GM06990 (cell line): ENCODE measurements at regions not wholly inside any gene's neighbourhood (a gene's known extent, or its start where the extent isn't known, plus 50 kb on each side); places are given as distances from the start of the nearest gene placed in this dataset.
A peak's percentile ranks its signal among the peaks of the same experiment; 100 is the strongest.

Experiments
- DNase-seq: peaks from one replicate; pipeline ENCODE4 v3.0.0-alpha.2; 2011; ENCODE audit not compliant: insufficient read length; ENCODE audit errors: extremely low read depth
- H3K27me3 ChIP-seq: replicated peaks from 2 replicates; pipeline ENCODE4 v1.6.0; 2011; ENCODE audit warnings: low read length; ENCODE audit not compliant: control insufficient read depth, insufficient read depth
- H3K36me3 ChIP-seq: 2 replicates; pipeline ENCODE4 v1.5.1; 2011; ENCODE audit warnings: low read length; ENCODE audit not compliant: control insufficient read depth, insufficient read depth
- H3K4me3 ChIP-seq: replicated peaks from 2 replicates; pipeline ENCODE4 v1.5.1; 2011; ENCODE audit warnings: low read depth, mild to moderate bottlenecking, control low read depth, low read length
- CTCF ChIP-seq: IDR thresholded peaks from 2 replicates; pipeline ENCODE4 v1.5.1; 2011; ENCODE audit warnings: low read length, control low read depth, mild to moderate bottlenecking, inconsistent platforms; ENCODE audit not compliant: insufficient read depth, poor library complexity, severe bottlenecking

DNA sequence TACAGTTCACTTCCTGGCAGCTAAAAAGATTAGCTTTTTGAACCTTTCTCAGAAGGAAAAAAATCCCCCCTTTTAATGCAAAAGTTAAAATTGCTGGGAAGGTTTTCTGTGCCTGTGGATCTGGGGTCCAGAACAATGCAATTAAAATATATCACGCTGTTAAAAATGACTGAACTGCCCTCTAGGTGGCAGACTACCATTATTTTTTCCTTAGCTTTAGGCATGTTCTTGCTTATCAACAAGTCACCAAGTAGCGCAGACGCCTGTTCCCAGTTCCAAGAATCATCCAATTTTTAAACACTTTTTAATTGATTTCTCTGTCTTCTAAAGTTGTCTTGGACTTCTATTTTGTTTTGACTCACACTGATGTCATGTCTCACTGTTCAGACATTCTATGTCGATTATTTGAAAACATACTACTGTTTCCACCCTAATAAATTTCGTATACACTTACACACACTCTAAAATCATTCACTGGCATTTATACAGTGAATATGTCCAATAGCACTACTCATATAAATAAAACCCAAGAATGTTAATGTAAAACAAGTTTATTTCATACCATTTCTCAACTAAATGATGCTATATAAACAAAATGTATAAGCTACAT lies 661.6 kb downstream of the RAPGEF2 start:
- peak; percentile 51 for TF ChIP-seq CTCF
- DNase-seq, result peak; percentile 3
- H3K4me3 ChIP-seq, result no peak overlapping the region
- H3K36me3 ChIP-seq, result no peaks in the 10 kb centered on the region
- no peaks in the 10 kb centered on the region for H3K27me3 ChIP-seq

GRCh38 chr4:159765382-159765781 lies 662.5 kb downstream of the RAPGEF2 start:
- no peak for DNase-seq
- no peaks in the 10 kb centered on the region for H3K36me3 ChIP-seq
- H3K4me3 ChIP-seq, result no peak overlapping the region
- H3K27me3 ChIP-seq, result no peaks in the 10 kb centered on the region
- no peak for TF ChIP-seq CTCF

- Histone ChIP-seq H3K36me3 (no peaks in the 10 kb centered on the region), H3K4me3 (no peak overlapping the region), H3K27me3 (no peaks in the 10 kb centered on the region)
- DNase-seq, result no peak
- TF ChIP-seq CTCF, result no peak
Observed at GRCh38 chr4:159766241-159766640, 663.4 kb downstream of the RAPGEF2 start.

- no peaks in the 10 kb centered on the region for H3K27me3 ChIP-seq
- no peaks in the 10 kb centered on the region for H3K36me3 ChIP-seq
- TF ChIP-seq CTCF, result no peak
- DNase-seq, result no peak
- no peak overlapping the region for H3K4me3 ChIP-seq
Observed at GRCh38 chr4:159767406-159767805, 664.5 kb downstream of the RAPGEF2 start.

GRCh38 chr4:159768016-159768415 lies 665.1 kb downstream of the RAPGEF2 start:
- Histone ChIP-seq H3K27me3 (no peaks in the 10 kb centered on the region), H3K4me3 (no peak overlapping the region), H3K36me3 (no peaks in the 10 kb centered on the region)
- TF ChIP-seq CTCF, result no peak
- DNase-seq, result no peak

GRCh38 chr4:159770401-159770800 lies 667.5 kb downstream of the RAPGEF2 start:
- no peak for DNase-seq
- TF ChIP-seq CTCF, result no peak

More at GRCh38 chr4:159770401-159770800, 667.5 kb downstream of the RAPGEF2 start:
- H3K27me3 ChIP-seq, result no peaks in the 10 kb centered on the region
- H3K4me3 ChIP-seq, result no peak overlapping the region
- no peaks in the 10 kb centered on the region for H3K36me3 ChIP-seq
